ENCODE measurements at regions not wholly inside any gene's neighbourhood (a gene's known extent, or its start where the extent isn't known, plus 50 kb on each side); places are given as distances from the start of the nearest gene placed in this dataset.

DNA sequence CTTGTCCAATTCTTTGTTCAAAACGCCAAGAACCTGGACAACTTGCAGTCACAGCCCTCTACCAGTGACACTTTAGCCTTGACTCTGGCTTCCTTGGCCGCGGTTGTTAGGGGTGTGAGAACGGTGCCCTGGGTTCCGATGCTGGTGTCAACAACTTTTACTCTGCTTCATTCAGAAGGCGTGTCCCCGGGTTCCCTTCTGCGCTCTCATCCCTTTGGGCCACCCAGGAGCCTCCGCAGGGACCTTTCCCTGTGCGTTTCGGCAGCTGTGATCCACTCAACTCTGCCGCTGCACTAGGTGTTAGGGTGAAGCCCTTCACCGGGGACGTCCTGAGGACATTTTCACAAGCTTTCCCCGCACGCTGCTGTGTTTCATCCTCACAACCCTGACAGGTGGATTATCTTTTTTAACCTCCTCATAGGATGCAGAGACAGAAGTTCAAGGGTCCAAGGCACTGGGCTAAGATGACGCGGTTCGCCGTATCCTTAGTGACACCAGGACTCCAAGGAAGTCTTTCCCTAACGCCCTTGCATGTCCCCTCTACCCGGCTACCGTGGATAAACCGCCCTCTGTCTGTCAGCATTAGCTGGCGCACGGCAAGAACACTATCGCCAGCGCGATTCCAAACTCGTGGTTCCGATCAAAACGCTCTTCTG is 133.5 kb upstream of the SHH start:
- no peak for DNase-seq (ENCODE audit: low spot score)
- H3K4me3 ChIP-seq (ENCODE audit: low read depth in 1 of 3, low read length in 3 of 3) = no peak overlapping the region
- no peak overlapping the region for H3K9ac ChIP-seq (ENCODE audit: low read depth in 1 of 2, low read length in 2 of 2)
- peaks cover 0 to under 1% (median under 1%) of the 10 kb centered on the region in 4 donors for H3K4me1 ChIP-seq (ENCODE audit: control insufficient read depth in 4 of 4, insufficient read depth in 4 of 4, low read length in 3 of 4)
- TF ChIP-seq, protein P1, sequence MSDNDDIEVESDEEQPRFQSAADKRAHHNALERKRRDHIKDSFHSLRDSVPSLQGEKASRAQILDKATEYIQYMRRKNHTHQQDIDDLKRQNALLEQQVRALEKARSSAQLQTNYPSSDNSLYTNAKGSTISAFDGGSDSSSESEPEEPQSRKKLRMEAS (IDR thresholded peaks at IDR 0.05) = no peak
- TF ChIP-seq SP1 (IDR thresholded peaks at IDR 0.05) = no peak
- TF ChIP-seq ZBTB33 (IDR thresholded peaks at IDR 0.05) = no peak
- TF ChIP-seq NR2F2 (IDR thresholded peaks at IDR 0.05) = no peak
- no peak for TF ChIP-seq YY1 (IDR thresholded peaks at IDR 0.05)
- TF ChIP-seq REST (IDR thresholded peaks at IDR 0.05) = no peak
- no peak for TF ChIP-seq FOXA2 (IDR thresholded peaks at IDR 0.05)
- no peak for TF ChIP-seq RXRA (IDR thresholded peaks at IDR 0.05)
- no peaks in the 10 kb centered on the region for H3K36me3 ChIP-seq (ENCODE audit: control insufficient read depth in 4 of 4, insufficient read depth in 3 of 4, low read depth in 1 of 4, low read length in 3 of 4)
- no peak overlapping the region for H3K27ac ChIP-seq (ENCODE audit: low read depth in 1 of 2, low read length in 2 of 2)
- H3K27me3 ChIP-seq (ENCODE audit: control insufficient read depth in 4 of 4, insufficient read depth in 4 of 4, low read length in 3 of 4) = peaks cover 0 to 2% (median 0%) of the 10 kb centered on the region in 4 donors
- no peaks in the 10 kb centered on the region for H3K9me3 ChIP-seq (ENCODE audit: control insufficient read depth in 4 of 4, low read length in 3 of 4)
- 96% methylated on average over 32 of the region's 32 CpGs for WGBS

DNA sequence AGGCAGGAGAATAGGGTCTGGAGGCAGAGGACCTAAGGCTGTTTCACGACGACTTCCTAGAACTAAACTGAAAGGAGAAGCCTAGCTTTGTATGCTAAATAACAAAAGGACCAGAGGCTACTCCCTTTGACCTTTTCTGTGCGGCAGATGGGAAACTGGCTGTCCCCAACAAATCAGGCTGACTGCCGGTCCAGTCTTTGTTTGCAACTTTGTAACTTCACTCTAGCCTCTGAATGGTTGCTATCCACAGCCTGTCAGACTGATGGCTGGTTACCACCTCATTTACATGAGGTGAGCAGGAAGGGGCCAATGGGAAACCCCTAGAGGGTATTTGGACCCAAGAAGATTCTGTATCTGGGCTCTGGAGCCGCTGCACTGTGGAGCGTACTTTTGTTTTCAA is 132.6 kb upstream of the SHH start:
- Histone ChIP-seq H3K27me3 (ENCODE audit: control insufficient read depth in 4 of 4, insufficient read depth in 4 of 4, low read length in 3 of 4) (peaks cover 0 to 2% (median 0%) of the 10 kb centered on the region in 4 donors), H3K9me3 (ENCODE audit: control insufficient read depth in 4 of 4, low read length in 3 of 4) (no peaks in the 10 kb centered on the region), H3K4me1 (ENCODE audit: control insufficient read depth in 4 of 4, insufficient read depth in 4 of 4, low read length in 3 of 4) (no peaks in the 10 kb centered on the region), H3K36me3 (ENCODE audit: control insufficient read depth in 4 of 4, insufficient read depth in 3 of 4, low read depth in 1 of 4, low read length in 3 of 4) (no peaks in the 10 kb centered on the region), H3K4me3 (ENCODE audit: low read depth in 1 of 3, low read length in 3 of 3) (no peak overlapping the region), H3K27ac (ENCODE audit: low read depth in 1 of 2, low read length in 2 of 2) (no peak overlapping the region), H3K9ac (ENCODE audit: low read depth in 1 of 2, low read length in 2 of 2) (no peak overlapping the region)
- WGBS = 91% methylated on average over 6 of the region's 6 CpGs
- TF ChIP-seq, protein P1 (IDR thresholded peaks at IDR 0.05) = no peak
- no peak for TF ChIP-seq ATF3 (IDR thresholded peaks at IDR 0.05)
- no peak for TF ChIP-seq RXRA (IDR thresholded peaks at IDR 0.05)
- TF ChIP-seq YY1 (IDR thresholded peaks at IDR 0.05) = no peak
- TF ChIP-seq EGR1 (IDR thresholded peaks at IDR 0.05; ENCODE audit: low read depth in 2 of 2) = no peak
- TF ChIP-seq REST (IDR thresholded peaks at IDR 0.05) = no peak
- no peak for TF ChIP-seq GABPA (IDR thresholded peaks at IDR 0.05 in 1 of 2, conservative IDR thresholded peaks at IDR 0.05 in 1 of 2)
- TF ChIP-seq, protein P2, sequence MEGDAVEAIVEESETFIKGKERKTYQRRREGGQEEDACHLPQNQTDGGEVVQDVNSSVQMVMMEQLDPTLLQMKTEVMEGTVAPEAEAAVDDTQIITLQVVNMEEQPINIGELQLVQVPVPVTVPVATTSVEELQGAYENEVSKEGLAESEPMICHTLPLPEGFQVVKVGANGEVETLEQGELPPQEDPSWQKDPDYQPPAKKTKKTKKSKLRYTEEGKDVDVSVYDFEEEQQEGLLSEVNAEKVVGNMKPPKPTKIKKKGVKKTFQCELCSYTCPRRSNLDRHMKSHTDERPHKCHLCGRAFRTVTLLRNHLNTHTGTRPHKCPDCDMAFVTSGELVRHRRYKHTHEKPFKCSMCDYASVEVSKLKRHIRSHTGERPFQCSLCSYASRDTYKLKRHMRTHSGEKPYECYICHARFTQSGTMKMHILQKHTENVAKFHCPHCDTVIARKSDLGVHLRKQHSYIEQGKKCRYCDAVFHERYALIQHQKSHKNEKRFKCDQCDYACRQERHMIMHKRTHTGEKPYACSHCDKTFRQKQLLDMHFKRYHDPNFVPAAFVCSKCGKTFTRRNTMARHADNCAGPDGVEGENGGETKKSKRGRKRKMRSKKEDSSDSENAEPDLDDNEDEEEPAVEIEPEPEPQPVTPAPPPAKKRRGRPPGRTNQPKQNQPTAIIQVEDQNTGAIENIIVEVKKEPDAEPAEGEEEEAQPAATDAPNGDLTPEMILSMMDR (IDR thresholded peaks at IDR 0.05; ENCODE audit: low read depth, low read length, missing input control) = no peak
- no peak for TF ChIP-seq HNF4G (IDR thresholded peaks at IDR 0.05)
- no peak for TF ChIP-seq SP1 (IDR thresholded peaks at IDR 0.05)
- TF ChIP-seq FOXA2 (IDR thresholded peaks at IDR 0.05) = no peak
- TF ChIP-seq ZBTB33 (IDR thresholded peaks at IDR 0.05) = no peak
- no peak for TF ChIP-seq HNF4A (conservative IDR thresholded peaks at IDR 0.05)
- TF ChIP-seq NR2F2 (IDR thresholded peaks at IDR 0.05) = no peak
- no peak for DNase-seq (ENCODE audit: low spot score)
